ENCODE measurements at regions not wholly inside any gene's neighbourhood (a gene's known extent, or its start where the extent isn't known, plus 50 kb on each side); places are given as distances from the start of the nearest gene placed in this dataset.

DNA sequence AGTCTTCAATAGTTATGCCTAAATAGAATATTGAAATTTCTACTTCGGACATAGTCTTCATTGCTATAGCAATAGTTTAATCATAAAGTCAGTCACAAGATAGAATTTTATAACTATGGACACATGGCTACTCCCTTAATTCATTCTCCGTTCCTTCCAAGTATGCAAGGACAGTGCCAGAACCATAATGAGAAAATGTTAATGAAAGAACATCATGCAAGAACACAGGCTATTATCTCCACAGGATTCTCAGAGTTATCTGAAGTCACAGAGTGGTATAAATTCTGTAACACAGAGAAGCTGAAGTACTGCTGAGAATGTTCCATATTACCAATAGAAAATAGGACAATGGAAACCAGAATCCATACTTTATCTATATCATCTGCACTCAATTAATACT is 826.2 kb downstream of the EPHA7 start:
- no peaks in the 10 kb centered on the region for H3K9me3 ChIP-seq (ENCODE audit: control insufficient read depth, low read depth, low read length)
- DNase-seq (ENCODE audit: low read depth, low spot score) = no peak
- no peaks in the 10 kb centered on the region for H4K20me1 ChIP-seq (ENCODE audit: control insufficient read depth, extremely low read depth, insufficient read depth, low read length)
- no peaks in the 10 kb centered on the region for H3K36me3 ChIP-seq (ENCODE audit: control insufficient read depth in 2 of 2, extremely low read depth in 1 of 2, insufficient read depth in 2 of 2, low read length in 2 of 2)
- H3K9ac ChIP-seq (ENCODE audit: control insufficient read depth, extremely low read depth, insufficient read depth, low read length) = no peak overlapping the region
- no peak for FAIRE-seq
- no peaks in the 10 kb centered on the region for H3K79me2 ChIP-seq (ENCODE audit: control insufficient read depth, insufficient read depth, low read length)
- H3K27ac ChIP-seq (ENCODE audit: control insufficient read depth, insufficient read depth, low read length) = no peak overlapping the region
- dilution Hi-C loops (cut with MboI; ENCODE audit: extremely low pct_ligation_motif_present, low sequenced_read_pairs) = no loop called here
- H3K4me1 ChIP-seq (ENCODE audit: control insufficient read depth, extremely low read depth, insufficient read depth, low read length) = no peaks in the 10 kb centered on the region
- H3K27me3 ChIP-seq (ENCODE audit: control insufficient read depth, extremely low read depth, insufficient read depth, low read length) = no peaks in the 10 kb centered on the region
- TF ChIP-seq, protein P1, sequence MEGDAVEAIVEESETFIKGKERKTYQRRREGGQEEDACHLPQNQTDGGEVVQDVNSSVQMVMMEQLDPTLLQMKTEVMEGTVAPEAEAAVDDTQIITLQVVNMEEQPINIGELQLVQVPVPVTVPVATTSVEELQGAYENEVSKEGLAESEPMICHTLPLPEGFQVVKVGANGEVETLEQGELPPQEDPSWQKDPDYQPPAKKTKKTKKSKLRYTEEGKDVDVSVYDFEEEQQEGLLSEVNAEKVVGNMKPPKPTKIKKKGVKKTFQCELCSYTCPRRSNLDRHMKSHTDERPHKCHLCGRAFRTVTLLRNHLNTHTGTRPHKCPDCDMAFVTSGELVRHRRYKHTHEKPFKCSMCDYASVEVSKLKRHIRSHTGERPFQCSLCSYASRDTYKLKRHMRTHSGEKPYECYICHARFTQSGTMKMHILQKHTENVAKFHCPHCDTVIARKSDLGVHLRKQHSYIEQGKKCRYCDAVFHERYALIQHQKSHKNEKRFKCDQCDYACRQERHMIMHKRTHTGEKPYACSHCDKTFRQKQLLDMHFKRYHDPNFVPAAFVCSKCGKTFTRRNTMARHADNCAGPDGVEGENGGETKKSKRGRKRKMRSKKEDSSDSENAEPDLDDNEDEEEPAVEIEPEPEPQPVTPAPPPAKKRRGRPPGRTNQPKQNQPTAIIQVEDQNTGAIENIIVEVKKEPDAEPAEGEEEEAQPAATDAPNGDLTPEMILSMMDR (optimal IDR thresholded peaks at IDR 0.05 in 1 of 3, IDR thresholded peaks at IDR 0.05 in 1 of 3, conservative IDR thresholded peaks at IDR 0.05 in 1 of 3; ENCODE audit: extremely low read depth in 1 of 3, insufficient read depth in 2 of 3, low read length in 3 of 3) = no peak
- no peak for TF ChIP-seq EZH2 (IDR thresholded peaks at IDR 0.05; ENCODE audit: low read length)
- H3K9me1 ChIP-seq (ENCODE audit: control insufficient read depth, extremely low read depth, insufficient read depth, low read length) = no peaks in the 10 kb centered on the region
- no peak overlapping the region for H2AFZ ChIP-seq (ENCODE audit: control insufficient read depth, low read length)
- no peak overlapping the region for H3K4me3 ChIP-seq (ENCODE audit: control insufficient read depth in 2 of 3, extremely low read depth in 1 of 3, insufficient read depth in 2 of 3, low read depth in 1 of 3, low read length in 3 of 3)
- no peak overlapping the region for H3K4me2 ChIP-seq (ENCODE audit: control insufficient read depth, extremely low read depth, insufficient read depth, low read depth, low read length)

DNA sequence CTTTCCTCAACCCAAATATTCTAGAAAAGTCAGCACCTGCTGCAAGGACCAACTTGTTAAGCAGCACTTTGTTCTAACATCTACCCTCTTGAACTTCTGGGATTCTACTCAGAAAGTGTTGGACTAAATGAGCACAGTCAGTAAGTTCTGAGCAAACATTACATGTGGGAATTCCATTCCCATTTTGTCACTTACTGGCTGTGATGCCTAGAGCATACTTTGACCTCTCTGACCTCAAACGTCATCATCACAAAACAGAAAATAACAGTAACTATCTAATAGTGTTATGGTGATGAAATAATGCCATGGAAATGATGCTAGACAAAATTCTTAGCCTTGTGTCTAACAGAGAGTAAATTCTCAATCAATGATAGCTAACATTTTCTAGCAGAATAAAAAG is 829.4 kb downstream of the EPHA7 start:
- H3K9ac ChIP-seq (ENCODE audit: control insufficient read depth, extremely low read depth, insufficient read depth, low read length) = no peak overlapping the region
- no peaks in the 10 kb centered on the region for H3K36me3 ChIP-seq (ENCODE audit: control insufficient read depth in 2 of 2, extremely low read depth in 1 of 2, insufficient read depth in 2 of 2, low read length in 2 of 2)
- no peaks in the 10 kb centered on the region for H4K20me1 ChIP-seq (ENCODE audit: control insufficient read depth, extremely low read depth, insufficient read depth, low read length)
- TF ChIP-seq, protein P1 (optimal IDR thresholded peaks at IDR 0.05 in 1 of 3, IDR thresholded peaks at IDR 0.05 in 1 of 3, conservative IDR thresholded peaks at IDR 0.05 in 1 of 3; ENCODE audit: extremely low read depth in 1 of 3, insufficient read depth in 2 of 3, low read length in 3 of 3) = no peak
- no peak for TF ChIP-seq EZH2 (IDR thresholded peaks at IDR 0.05; ENCODE audit: low read length)
- no peak overlapping the region for H2AFZ ChIP-seq (ENCODE audit: control insufficient read depth, low read length)
- dilution Hi-C loops (cut with MboI; ENCODE audit: extremely low pct_ligation_motif_present, low sequenced_read_pairs) = no loop called here
- no peak for FAIRE-seq
- H3K27me3 ChIP-seq (ENCODE audit: control insufficient read depth, extremely low read depth, insufficient read depth, low read length) = no peaks in the 10 kb centered on the region
- no peak overlapping the region for H3K4me3 ChIP-seq (ENCODE audit: control insufficient read depth in 2 of 3, extremely low read depth in 1 of 3, insufficient read depth in 2 of 3, low read depth in 1 of 3, low read length in 3 of 3)
- no peaks in the 10 kb centered on the region for H3K9me1 ChIP-seq (ENCODE audit: control insufficient read depth, extremely low read depth, insufficient read depth, low read length)
- DNase-seq (ENCODE audit: low read depth, low spot score) = no peak
- H3K27ac ChIP-seq (ENCODE audit: control insufficient read depth, insufficient read depth, low read length) = no peak overlapping the region
- no peaks in the 10 kb centered on the region for H3K4me1 ChIP-seq (ENCODE audit: control insufficient read depth, extremely low read depth, insufficient read depth, low read length)
- H3K4me2 ChIP-seq (ENCODE audit: control insufficient read depth, extremely low read depth, insufficient read depth, low read depth, low read length) = no peak overlapping the region
- H3K9me3 ChIP-seq (ENCODE audit: control insufficient read depth, low read depth, low read length) = no peaks in the 10 kb centered on the region
- no peaks in the 10 kb centered on the region for H3K79me2 ChIP-seq (ENCODE audit: control insufficient read depth, insufficient read depth, low read length)

Measured in keratinocyte (primary cell).